ENCODE measurements at regions not wholly inside any gene's neighbourhood (a gene's known extent, or its start where the extent isn't known, plus 50 kb on each side); places are given as distances from the start of the nearest gene placed in this dataset.

GRCh38 chr15:96403071-96403470 is 72.6 kb downstream of the NR2F2 start:
- TF ChIP-seq EZH2 (optimal IDR thresholded peaks at IDR 0.05; ENCODE audit: low read depth, low read length), result no peak
- no peak for TF ChIP-seq CTCF (IDR thresholded peaks at IDR 0.05; ENCODE audit: low read length)
- TF ChIP-seq EZH2phosphoT487 (IDR thresholded peaks at IDR 0.05; ENCODE audit: low read length), result no peak
- Histone ChIP-seq H3K4me2 (ENCODE audit: low read depth, low read length) (no peak overlapping the region), H3F3A (ENCODE audit: insufficient read depth, low read length) (no peaks in the 10 kb centered on the region), H2AFZ (ENCODE audit: low read length) (no peak overlapping the region), H3K27ac (ENCODE audit: low read length) (no peak overlapping the region), H3K4me3 (ENCODE audit: low read length) (no peak overlapping the region), H3K79me2 (ENCODE audit: low read length) (no peaks in the 10 kb centered on the region), H3K9me3 (replicated peaks; ENCODE audit: insufficient read depth, low read length) (no peaks in the 10 kb centered on the region), H3K36me3 (replicated peaks; ENCODE audit: insufficient read depth, low read length) (no peaks in the 10 kb centered on the region), H3K9me2 (replicated peaks; ENCODE audit: insufficient read depth, low read length) (no peaks in the 10 kb centered on the region), H3K4me1 (ENCODE audit: low read length) (no peaks in the 10 kb centered on the region), H4K20me1 (ENCODE audit: insufficient read depth, low read length) (no peaks in the 10 kb centered on the region), H3K9ac (ENCODE audit: low read length) (no peak overlapping the region), H3K27me3 (replicated peaks; ENCODE audit: insufficient read depth, low read length) (no peaks in the 10 kb centered on the region)
- no peak for DNase-seq

GRCh38 chr15:96403932-96404331 is 73.4 kb downstream of the NR2F2 start:
- Histone ChIP-seq H4K20me1 (ENCODE audit: insufficient read depth, low read length) (no peaks in the 10 kb centered on the region), H3K27ac (ENCODE audit: low read length) (no peak overlapping the region), H2AFZ (ENCODE audit: low read length) (no peak overlapping the region), H3F3A (ENCODE audit: insufficient read depth, low read length) (no peaks in the 10 kb centered on the region), H3K36me3 (replicated peaks; ENCODE audit: insufficient read depth, low read length) (no peaks in the 10 kb centered on the region), H3K27me3 (replicated peaks; ENCODE audit: insufficient read depth, low read length) (no peaks in the 10 kb centered on the region), H3K79me2 (ENCODE audit: low read length) (no peaks in the 10 kb centered on the region), H3K4me2 (ENCODE audit: low read depth, low read length) (no peak overlapping the region), H3K4me1 (ENCODE audit: low read length) (no peaks in the 10 kb centered on the region), H3K9me3 (replicated peaks; ENCODE audit: insufficient read depth, low read length) (no peaks in the 10 kb centered on the region), H3K4me3 (ENCODE audit: low read length) (no peak overlapping the region), H3K9me2 (replicated peaks; ENCODE audit: insufficient read depth, low read length) (no peaks in the 10 kb centered on the region), H3K9ac (ENCODE audit: low read length) (no peak overlapping the region)
- no peak for TF ChIP-seq CTCF (IDR thresholded peaks at IDR 0.05; ENCODE audit: low read length)
- TF ChIP-seq EZH2 (optimal IDR thresholded peaks at IDR 0.05; ENCODE audit: low read depth, low read length), result no peak
- no peak for TF ChIP-seq EZH2phosphoT487 (IDR thresholded peaks at IDR 0.05; ENCODE audit: low read length)
- DNase-seq, result no peak

- Histone ChIP-seq H2AFZ (ENCODE audit: low read length) (no peak overlapping the region), H3K79me2 (ENCODE audit: low read length) (no peaks in the 10 kb centered on the region), H4K20me1 (ENCODE audit: insufficient read depth, low read length) (no peaks in the 10 kb centered on the region), H3K27ac (ENCODE audit: low read length) (no peak overlapping the region), H3K9me3 (replicated peaks; ENCODE audit: insufficient read depth, low read length) (no peaks in the 10 kb centered on the region), H3K4me2 (ENCODE audit: low read depth, low read length) (no peak overlapping the region), H3K4me1 (ENCODE audit: low read length) (no peaks in the 10 kb centered on the region), H3K9ac (ENCODE audit: low read length) (no peak overlapping the region), H3K9me2 (replicated peaks; ENCODE audit: insufficient read depth, low read length) (no peaks in the 10 kb centered on the region), H3K36me3 (replicated peaks; ENCODE audit: insufficient read depth, low read length) (no peaks in the 10 kb centered on the region), H3K4me3 (ENCODE audit: low read length) (no peak overlapping the region), H3F3A (ENCODE audit: insufficient read depth, low read length) (no peaks in the 10 kb centered on the region), H3K27me3 (replicated peaks; ENCODE audit: insufficient read depth, low read length) (no peaks in the 10 kb centered on the region)
- no peak for DNase-seq
- no peak for TF ChIP-seq EZH2phosphoT487 (IDR thresholded peaks at IDR 0.05; ENCODE audit: low read length)
- no peak for TF ChIP-seq CTCF (IDR thresholded peaks at IDR 0.05; ENCODE audit: low read length)
- no peak for TF ChIP-seq EZH2 (optimal IDR thresholded peaks at IDR 0.05; ENCODE audit: low read depth, low read length)
Measured at GRCh38 chr15:96404560-96404959, 74.1 kb downstream of the NR2F2 start.

Measured in MM.1S (cell line).